Thyroid gland (tissue), 4 donors: ENCODE measurements at regions not wholly inside any gene's neighbourhood (a gene's known extent, or its start where the extent isn't known, plus 50 kb on each side); places are given as distances from the start of the nearest gene placed in this dataset.

Experiments
- CTCF ChIP-seq, 6 experiments: fragments of 200-600 bp in 3 of 6; fragments of 450-650 bp in 3 of 6; sonication (generic) in 3 of 6; IDR thresholded peaks; one replicate each; pipeline ENCODE4 v1.5.1; 2016 to 2019; ENCODE audit warnings: antibody characterized with exemption in 6 of 6, mild to moderate bottlenecking in 2 of 6, inconsistent platforms in 1 of 6, moderate library complexity in 1 of 6
- POLR2A ChIP-seq, 2 donors: fragments of 450-650 bp; IDR thresholded peaks; one replicate each; pipeline ENCODE4 v1.6.1; 2017; ENCODE audit warnings: antibody characterized with exemption in 2 of 2, mild to moderate bottlenecking in 2 of 2, moderate library complexity in 1 of 2

GRCh38 chr6:141393405-141394124, 739.2 kb upstream of the GJE1 start:
- no peak for TF ChIP-seq CTCF (IDR thresholded peaks at IDR 0.05)
- TF ChIP-seq POLR2A (IDR thresholded peaks at IDR 0.05), result no peak
